ENCODE measurements at regions not wholly inside any gene's neighbourhood (a gene's known extent, or its start where the extent isn't known, plus 50 kb on each side); places are given as distances from the start of the nearest gene placed in this dataset.
"Not testable (repeated sequence)": the region's sequence is repeated elsewhere in the genome, so short reads cannot be mapped to it uniquely, and the experiment has no call there.

DNA sequence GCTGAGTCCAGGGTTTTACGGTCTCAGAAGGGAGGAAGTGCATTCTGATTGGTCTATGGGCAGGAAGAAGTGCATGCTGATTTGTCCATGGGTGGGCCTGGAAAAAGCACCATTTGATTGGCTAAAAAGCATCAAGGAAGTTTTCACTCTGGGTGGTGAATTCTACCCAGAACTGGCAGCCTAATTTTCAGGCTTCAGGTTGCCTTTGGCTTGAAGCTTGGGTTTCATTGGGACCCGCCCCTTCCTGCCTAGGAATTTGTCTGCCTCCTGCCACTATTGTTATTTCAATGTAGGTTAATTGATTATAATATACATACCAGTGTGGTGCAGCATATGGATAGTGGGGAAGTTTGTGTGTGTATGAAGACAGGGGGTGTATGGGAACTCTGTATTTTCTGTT lies 1355.9 kb downstream of the SI start:
- Histone ChIP-seq H3K4me1 (ENCODE audit: insufficient read depth, low read length) (no peaks in the 10 kb centered on the region), H3K4me3 (ENCODE audit: low read length) (no peak overlapping the region), H3K27me3 (ENCODE audit: insufficient read depth, low read length) (no peaks in the 10 kb centered on the region), H2AFZ (ENCODE audit: low read depth, low read length) (no peak overlapping the region), H3K9me3 (ENCODE audit: low read length) (peaks cover 3% of the 10 kb centered on the region), H3K36me3 (ENCODE audit: insufficient read depth, low read length) (no peaks in the 10 kb centered on the region)

DNA sequence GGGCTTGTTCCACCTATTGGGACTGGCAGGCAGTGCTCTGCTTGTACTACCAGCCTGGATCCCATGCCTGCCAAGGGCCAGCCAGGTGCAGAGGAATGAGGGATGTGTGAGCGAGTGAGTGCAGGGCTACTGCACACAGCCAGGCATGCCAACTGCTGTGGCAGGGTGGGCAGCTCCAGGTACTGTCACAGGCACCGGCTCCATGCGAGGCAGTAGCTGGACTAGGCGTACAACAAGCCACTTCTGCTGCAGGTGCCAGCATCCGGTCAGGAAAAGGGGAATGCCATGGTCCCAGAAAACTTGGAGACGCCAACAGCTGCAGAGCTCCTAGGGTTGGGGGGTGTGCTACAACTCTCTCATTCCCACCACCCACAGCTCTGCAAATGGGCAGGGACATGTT lies 1356.7 kb downstream of the SI start:
- no peaks in the 10 kb centered on the region for H3K4me1 ChIP-seq (ENCODE audit: insufficient read depth, low read length)
- H2AFZ ChIP-seq (ENCODE audit: low read depth, low read length): no peak overlapping the region
- H3K27me3 ChIP-seq (ENCODE audit: insufficient read depth, low read length): no peaks in the 10 kb centered on the region
- H3K9me3 ChIP-seq (ENCODE audit: low read length): peaks cover 3% of the 10 kb centered on the region
- H3K4me3 ChIP-seq (ENCODE audit: low read length): no peak overlapping the region
- no peaks in the 10 kb centered on the region for H3K36me3 ChIP-seq (ENCODE audit: insufficient read depth, low read length)

DNA sequence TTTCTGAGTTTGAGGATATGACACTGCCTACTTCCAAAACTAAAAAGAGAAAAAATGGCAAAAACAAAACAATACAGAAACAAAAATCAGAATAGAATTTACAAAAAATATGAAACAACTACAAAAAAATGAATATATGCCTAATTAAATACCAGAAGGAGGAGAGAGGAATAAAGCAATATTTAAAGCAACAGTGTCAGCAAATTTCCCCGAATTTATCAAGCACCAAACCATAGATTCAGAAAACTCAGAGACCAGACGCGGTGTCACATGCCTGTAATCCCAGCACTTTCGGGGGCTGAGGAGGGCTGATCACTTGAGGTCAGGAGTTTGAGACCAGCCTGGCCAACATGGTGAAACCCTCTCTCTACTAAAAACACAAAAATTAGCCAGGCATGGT lies 1360.9 kb downstream of the SI start:
- Histone ChIP-seq H3K36me3 (ENCODE audit: insufficient read depth, low read length) (no peaks in the 10 kb centered on the region), H2AFZ (ENCODE audit: low read depth, low read length) (no peak overlapping the region), H3K4me1 (ENCODE audit: insufficient read depth, low read length) (no peaks in the 10 kb centered on the region), H3K9me3 (ENCODE audit: low read length) (peaks cover 3% of the 10 kb centered on the region), H3K27me3 (ENCODE audit: insufficient read depth, low read length) (no peaks in the 10 kb centered on the region), H3K4me3 (ENCODE audit: low read length) (no peak overlapping the region)

DNA sequence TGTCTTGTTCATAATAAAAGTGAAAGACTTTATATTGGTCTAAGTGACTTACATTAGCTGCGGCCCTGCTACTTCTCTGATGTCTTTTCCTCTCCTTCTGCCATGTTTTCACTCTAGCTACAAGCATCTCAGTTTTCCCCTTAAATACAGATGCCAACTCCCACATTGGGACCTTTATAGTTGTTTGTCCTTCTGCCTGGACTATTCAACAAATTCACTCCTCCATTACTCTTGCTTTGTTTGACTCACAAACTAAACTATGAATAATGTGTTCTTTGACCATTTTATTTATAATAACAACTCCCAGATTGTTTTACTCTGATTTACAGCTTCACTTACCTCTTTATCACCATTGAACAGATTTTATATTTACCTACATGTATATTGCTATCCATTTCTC lies 1369.9 kb downstream of the SI start:
- Histone ChIP-seq H3K27me3 (ENCODE audit: insufficient read depth, low read length) (no peaks in the 10 kb centered on the region), H2AFZ (ENCODE audit: low read depth, low read length) (no peak overlapping the region)

DNA sequence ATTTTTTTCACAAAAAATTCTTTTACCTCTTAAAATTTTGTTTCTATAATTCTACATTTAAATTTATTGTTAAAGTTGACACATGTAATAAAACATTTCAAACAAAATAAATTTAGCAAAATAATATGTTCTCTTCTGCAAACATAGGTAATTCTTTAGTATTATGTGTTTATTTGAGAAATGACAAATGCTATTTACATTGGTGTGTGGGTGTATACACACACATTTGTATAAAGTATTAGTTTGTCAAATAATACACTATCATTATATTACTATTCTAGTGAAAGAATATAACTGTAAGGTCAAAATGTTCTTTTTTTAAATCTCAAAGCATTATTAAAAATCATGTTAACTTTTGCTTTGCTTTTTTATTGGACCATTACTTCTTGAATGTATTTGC lies 1370.6 kb downstream of the SI start:
- no peak overlapping the region for H3K4me3 ChIP-seq (ENCODE audit: low read length)
- H2AFZ ChIP-seq (ENCODE audit: low read depth, low read length): no peak overlapping the region
- no peaks in the 10 kb centered on the region for H3K9me3 ChIP-seq (ENCODE audit: low read length)
- no peaks in the 10 kb centered on the region for H3K27me3 ChIP-seq (ENCODE audit: insufficient read depth, low read length)
- no peaks in the 10 kb centered on the region for H3K36me3 ChIP-seq (ENCODE audit: insufficient read depth, low read length)
- H3K4me1 ChIP-seq (ENCODE audit: insufficient read depth, low read length): no peaks in the 10 kb centered on the region

More for the DNA sequence above, 1369.9 kb downstream of the SI start:
- Histone ChIP-seq H3K9me3 (ENCODE audit: low read length) (no peaks in the 10 kb centered on the region), H3K4me3 (ENCODE audit: low read length) (no peak overlapping the region), H3K36me3 (ENCODE audit: insufficient read depth, low read length) (no peaks in the 10 kb centered on the region), H3K4me1 (ENCODE audit: insufficient read depth, low read length) (no peaks in the 10 kb centered on the region)

DNA sequence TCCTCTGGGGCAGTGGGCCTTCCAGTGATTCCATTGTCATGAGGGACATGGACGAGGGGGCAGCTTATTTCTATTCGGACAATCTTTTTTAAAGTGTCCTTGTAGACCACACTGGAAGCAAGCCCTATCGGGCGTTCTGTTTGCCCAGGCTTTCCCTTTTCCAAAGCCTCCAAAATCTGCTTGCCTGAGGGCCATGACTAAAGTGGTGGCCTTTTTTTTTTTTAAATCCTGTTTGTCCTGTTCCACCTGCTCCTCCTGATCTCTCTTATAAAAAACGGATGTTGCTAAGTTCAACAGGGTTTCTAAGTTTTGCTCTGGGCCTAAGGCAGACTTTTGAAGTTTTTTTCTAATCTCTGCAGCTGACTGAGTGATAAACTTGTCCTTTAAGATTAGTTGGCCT lies 1380.1 kb downstream of the SI start:
- not testable (repeated sequence) for H3K9me3 ChIP-seq (ENCODE audit: low read length); H3K36me3 ChIP-seq (ENCODE audit: insufficient read depth, low read length); H2AFZ ChIP-seq (ENCODE audit: low read depth, low read length)

DNA sequence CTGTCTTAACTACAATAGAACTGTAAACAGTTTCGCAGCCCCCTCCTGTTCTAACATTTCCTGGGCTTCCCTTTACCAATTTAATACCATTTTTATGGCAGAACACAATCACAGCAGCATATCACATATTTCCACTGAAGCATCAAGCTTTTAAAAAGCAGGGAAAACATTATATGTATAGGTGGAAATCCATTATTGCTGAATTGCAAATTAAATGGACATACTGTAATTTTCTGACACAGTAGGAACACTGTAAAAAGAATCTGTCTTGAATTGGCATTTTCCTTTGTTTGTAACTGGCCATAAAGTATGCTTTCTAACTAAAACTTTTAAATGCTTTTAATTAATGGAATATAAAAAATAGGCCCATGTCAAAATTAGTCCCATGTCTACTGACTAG lies 1385.8 kb downstream of the SI start:
- Histone ChIP-seq H3K36me3 (ENCODE audit: insufficient read depth, low read length) (no peaks in the 10 kb centered on the region), H3K4me3 (ENCODE audit: low read length) (no peak overlapping the region), H3K27me3 (ENCODE audit: insufficient read depth, low read length) (no peaks in the 10 kb centered on the region), H3K4me1 (ENCODE audit: insufficient read depth, low read length) (no peaks in the 10 kb centered on the region), H2AFZ (ENCODE audit: low read depth, low read length) (no peak overlapping the region), H3K9me3 (ENCODE audit: low read length) (peaks cover 3% of the 10 kb centered on the region)

More for the DNA sequence above, 1380.1 kb downstream of the SI start:
- not testable (repeated sequence) for H3K27me3 ChIP-seq (ENCODE audit: insufficient read depth, low read length); H3K4me3 ChIP-seq (ENCODE audit: low read length); H3K4me1 ChIP-seq (ENCODE audit: insufficient read depth, low read length)

DNA sequence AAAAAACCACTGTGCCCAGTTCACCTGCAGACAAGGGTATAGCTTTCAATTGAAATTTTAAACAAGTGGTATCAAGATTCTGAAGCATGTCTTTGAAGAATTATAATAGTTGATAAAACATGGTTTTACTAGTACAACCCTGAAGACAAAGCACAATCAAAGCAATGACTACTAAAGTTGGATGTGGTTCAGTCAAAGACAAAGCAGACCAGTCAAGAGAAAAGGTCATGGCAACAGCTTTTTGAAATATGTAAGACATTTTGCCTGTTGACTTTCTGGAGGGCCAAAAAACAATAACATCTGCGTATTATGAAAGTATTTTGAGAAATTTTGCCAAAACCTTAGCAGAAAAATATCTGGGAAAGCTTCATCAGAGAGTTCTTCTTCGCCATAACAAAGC lies 1393.6 kb downstream of the SI start:
- peaks cover 3% of the 10 kb centered on the region for H3K9me3 ChIP-seq (ENCODE audit: low read length)
- no peaks in the 10 kb centered on the region for H3K4me1 ChIP-seq (ENCODE audit: insufficient read depth, low read length)
- H3K36me3 ChIP-seq (ENCODE audit: insufficient read depth, low read length): no peaks in the 10 kb centered on the region
- no peak overlapping the region for H2AFZ ChIP-seq (ENCODE audit: low read depth, low read length)
- H3K27me3 ChIP-seq (ENCODE audit: insufficient read depth, low read length): no peaks in the 10 kb centered on the region
- no peak overlapping the region for H3K4me3 ChIP-seq (ENCODE audit: low read length)

DNA sequence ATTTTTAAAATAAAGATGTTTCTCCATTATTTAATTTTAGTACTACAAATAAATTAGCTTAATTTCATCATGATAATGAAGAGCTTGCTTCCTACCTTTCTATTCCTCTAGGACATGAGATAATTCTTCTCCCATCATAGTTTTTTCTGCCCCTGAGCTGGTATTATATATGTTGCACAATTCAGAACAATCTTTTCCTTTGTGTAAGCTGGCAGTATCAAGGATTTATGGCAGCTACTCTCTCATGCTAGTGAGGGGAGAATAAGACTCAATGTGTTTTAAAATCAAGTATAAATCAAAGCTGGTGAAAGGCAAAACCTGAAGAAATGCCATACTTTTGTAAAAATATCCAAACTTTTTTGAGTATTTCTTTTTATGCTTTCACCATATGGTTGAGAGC lies 1405.3 kb downstream of the SI start:
- Histone ChIP-seq H2AFZ (ENCODE audit: low read depth, low read length) (no peak overlapping the region), H3K36me3 (ENCODE audit: insufficient read depth, low read length) (no peaks in the 10 kb centered on the region), H3K9me3 (ENCODE audit: low read length) (no peaks in the 10 kb centered on the region), H3K4me3 (ENCODE audit: low read length) (no peak overlapping the region), H3K27me3 (ENCODE audit: insufficient read depth, low read length) (no peaks in the 10 kb centered on the region), H3K4me1 (ENCODE audit: insufficient read depth, low read length) (no peaks in the 10 kb centered on the region)

DNA sequence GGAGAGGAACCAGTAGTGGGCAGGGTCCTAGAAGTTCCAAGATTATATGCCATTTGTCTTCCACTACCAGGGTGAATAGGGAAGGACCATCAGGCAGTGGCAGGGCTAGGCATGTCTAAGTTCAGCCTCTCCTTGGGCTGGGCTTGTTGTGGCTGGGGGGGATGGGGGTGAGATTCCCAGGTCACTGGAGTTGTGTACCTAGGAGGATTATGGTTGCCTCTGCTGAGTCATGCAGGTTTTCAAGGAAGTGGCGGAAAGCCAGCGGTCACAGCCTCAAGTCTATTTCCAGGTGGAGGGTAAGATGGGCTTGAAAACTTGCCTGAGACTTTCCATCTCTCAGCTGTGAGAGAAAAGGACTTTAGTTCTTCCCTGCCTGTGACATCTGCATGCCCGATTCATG lies 1407.1 kb downstream of the SI start:
- H3K4me3 ChIP-seq (ENCODE audit: low read length): no peak overlapping the region
- no peaks in the 10 kb centered on the region for H3K27me3 ChIP-seq (ENCODE audit: insufficient read depth, low read length)
- no peaks in the 10 kb centered on the region for H3K4me1 ChIP-seq (ENCODE audit: insufficient read depth, low read length)
- H3K9me3 ChIP-seq (ENCODE audit: low read length): no peaks in the 10 kb centered on the region
- no peak overlapping the region for H2AFZ ChIP-seq (ENCODE audit: low read depth, low read length)
- H3K36me3 ChIP-seq (ENCODE audit: insufficient read depth, low read length): no peaks in the 10 kb centered on the region

DNA sequence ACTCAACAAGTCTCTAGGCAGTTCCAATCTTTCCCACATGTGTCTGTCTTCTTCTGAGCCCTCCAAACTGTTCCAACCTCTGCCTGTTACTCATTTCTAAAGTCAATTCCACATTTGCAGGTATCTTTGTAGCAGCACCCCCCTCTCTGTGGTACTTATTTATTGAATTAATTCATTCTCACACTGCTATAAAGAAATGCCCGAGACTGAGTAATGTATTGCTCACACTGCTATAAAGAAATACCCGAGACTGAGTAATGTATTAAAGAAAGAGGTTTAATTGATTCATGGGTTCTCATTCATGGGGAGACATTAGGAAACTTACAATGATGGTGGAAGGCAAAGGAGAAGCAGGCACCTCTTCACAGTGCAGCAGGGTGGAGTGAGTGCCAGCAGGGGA lies 1413.8 kb downstream of the SI start:
- no peaks in the 10 kb centered on the region for H3K27me3 ChIP-seq (ENCODE audit: insufficient read depth, low read length)
- no peak overlapping the region for H2AFZ ChIP-seq (ENCODE audit: low read depth, low read length)
- H3K4me3 ChIP-seq (ENCODE audit: low read length): no peak overlapping the region
- H3K36me3 ChIP-seq (ENCODE audit: insufficient read depth, low read length): no peaks in the 10 kb centered on the region
- no peaks in the 10 kb centered on the region for H3K9me3 ChIP-seq (ENCODE audit: low read length)
- no peaks in the 10 kb centered on the region for H3K4me1 ChIP-seq (ENCODE audit: insufficient read depth, low read length)

DNA sequence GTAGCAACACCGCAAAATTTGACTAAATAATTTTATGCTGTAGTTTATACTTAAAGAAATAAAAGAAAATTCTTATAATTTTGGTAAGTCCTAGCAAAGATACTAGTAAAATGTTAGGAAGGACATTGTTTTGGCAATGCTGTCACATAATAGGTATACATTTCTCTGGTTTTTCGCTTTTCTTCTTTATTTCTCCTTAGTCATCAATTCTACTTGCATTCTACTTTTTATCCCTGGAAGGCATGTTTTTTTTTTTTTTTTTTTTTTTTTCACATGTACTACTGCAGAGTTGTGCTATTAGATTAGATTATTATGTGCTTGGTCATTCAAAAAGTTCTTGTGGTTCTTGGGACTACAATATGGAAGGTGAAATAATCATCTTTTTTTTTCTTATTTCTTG lies 1421.2 kb downstream of the SI start:
- Histone ChIP-seq H2AFZ (ENCODE audit: low read depth, low read length) (no peak overlapping the region), H3K4me3 (ENCODE audit: low read length) (no peak overlapping the region), H3K9me3 (ENCODE audit: low read length) (no peaks in the 10 kb centered on the region), H3K27me3 (ENCODE audit: insufficient read depth, low read length) (no peaks in the 10 kb centered on the region), H3K4me1 (ENCODE audit: insufficient read depth, low read length) (no peaks in the 10 kb centered on the region), H3K36me3 (ENCODE audit: insufficient read depth, low read length) (no peaks in the 10 kb centered on the region)

DNA sequence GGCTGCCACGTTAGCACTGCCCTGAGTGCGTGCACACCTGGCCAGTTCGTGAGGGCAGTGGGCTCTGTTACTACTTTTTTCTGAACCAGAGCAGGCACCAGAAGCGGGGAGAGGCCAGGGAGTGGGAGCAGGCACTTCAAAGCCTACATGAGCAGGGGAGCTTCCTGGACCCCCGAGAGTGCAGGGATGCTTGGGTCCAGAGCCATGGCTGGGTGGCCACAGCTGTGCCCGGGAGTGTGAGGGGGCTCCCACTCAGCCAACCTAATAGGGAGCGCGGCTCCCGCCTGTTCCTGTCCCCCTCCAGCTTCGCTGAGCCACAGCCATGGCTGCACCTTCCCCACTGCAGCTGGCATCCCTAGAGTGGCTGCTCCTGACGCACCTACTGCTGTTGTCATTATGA lies 1423.3 kb downstream of the SI start:
- H2AFZ ChIP-seq (ENCODE audit: low read depth, low read length): no peak overlapping the region
- H3K4me3 ChIP-seq (ENCODE audit: low read length): no peak overlapping the region
- no peaks in the 10 kb centered on the region for H3K27me3 ChIP-seq (ENCODE audit: insufficient read depth, low read length)
- H3K9me3 ChIP-seq (ENCODE audit: low read length): no peaks in the 10 kb centered on the region
- H3K4me1 ChIP-seq (ENCODE audit: insufficient read depth, low read length): no peaks in the 10 kb centered on the region
- no peaks in the 10 kb centered on the region for H3K36me3 ChIP-seq (ENCODE audit: insufficient read depth, low read length)

DNA sequence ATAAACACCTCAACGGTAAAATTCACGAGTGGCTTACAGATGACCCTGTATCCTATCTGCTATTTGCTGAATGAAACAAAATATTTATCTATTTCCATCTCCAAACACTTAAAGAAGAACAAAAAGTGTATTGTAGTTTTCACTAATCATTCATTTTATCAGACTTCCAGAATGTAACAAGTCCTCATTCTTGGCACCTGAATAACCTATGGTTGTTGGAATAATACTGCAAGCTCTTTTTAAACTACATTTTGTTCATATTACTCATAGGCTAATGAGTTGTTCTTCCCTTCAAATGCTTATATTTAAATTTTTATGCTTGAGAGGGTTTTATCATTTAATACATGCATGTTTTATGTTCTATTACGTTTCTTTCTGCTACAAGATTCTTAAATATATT lies 1434.1 kb downstream of the SI start:
- H2AFZ ChIP-seq (ENCODE audit: low read depth, low read length): no peak overlapping the region
- H3K27me3 ChIP-seq (ENCODE audit: insufficient read depth, low read length): no peaks in the 10 kb centered on the region
- no peaks in the 10 kb centered on the region for H3K36me3 ChIP-seq (ENCODE audit: insufficient read depth, low read length)
- no peaks in the 10 kb centered on the region for H3K9me3 ChIP-seq (ENCODE audit: low read length)
- no peaks in the 10 kb centered on the region for H3K4me1 ChIP-seq (ENCODE audit: insufficient read depth, low read length)
- H3K4me3 ChIP-seq (ENCODE audit: low read length): no peak overlapping the region
